ENCODE measurements at regions not wholly inside any gene's neighbourhood (a gene's known extent, or its start where the extent isn't known, plus 50 kb on each side); places are given as distances from the start of the nearest gene placed in this dataset.

DNA sequence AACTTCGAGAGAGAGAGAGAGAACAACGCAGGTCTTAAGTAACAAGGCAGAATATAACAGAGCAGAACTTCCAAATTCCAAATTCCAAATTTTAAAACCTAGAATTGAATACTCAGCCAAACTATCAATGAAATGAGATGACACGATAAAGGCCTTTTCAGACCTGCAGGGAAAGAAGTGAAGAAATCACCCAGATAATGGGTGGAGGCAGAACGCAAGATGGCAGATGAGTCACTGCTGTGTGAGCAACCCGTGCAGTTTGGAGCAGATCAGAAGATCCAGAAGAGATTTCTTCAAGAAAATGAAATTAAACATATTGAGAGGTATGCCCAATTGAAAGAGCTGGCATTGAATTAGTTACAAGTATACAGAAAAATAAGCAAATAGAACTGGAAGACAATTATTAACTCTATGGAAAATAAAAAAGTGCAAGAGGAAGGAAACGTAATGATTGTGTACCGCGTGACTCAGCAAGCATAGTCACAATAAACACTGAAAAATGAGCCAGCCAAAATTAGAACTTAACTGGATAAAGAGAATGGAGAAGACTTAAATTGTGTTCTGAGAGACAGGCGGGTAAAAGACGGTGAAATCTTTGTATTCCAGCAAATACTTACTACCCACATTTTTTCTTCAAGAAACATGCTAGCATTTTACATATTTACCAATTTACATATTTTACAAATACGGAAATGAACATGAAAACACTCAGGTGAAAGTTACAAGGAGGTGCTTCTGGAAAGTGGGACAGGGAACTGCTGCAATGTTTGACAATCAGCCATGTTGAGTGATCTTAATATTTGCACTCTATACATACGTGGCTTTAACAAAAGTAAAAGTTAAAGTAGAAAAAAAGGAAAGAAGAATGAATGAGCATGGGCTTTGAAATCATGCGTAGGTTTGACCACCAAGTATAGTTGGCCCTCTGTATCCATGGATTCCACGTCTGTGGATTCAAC is 87.9 kb upstream of the CDYL start:
- intact Hi-C loops (cut with micrococcal nuclease) (loop anchor here (2.0 to 5.0 kb wide), 4 partner anchors 37 to 371 kb away; no protein-coding TSS in a partner anchor), dilution Hi-C loops (cut with MboI; ENCODE audit: extremely low pct_ligation_motif_present, low sequenced_read_pairs) (no loop called here)
- TF ChIP-seq MYC (IDR thresholded peaks at IDR 0.05; ENCODE audit: low read depth, low read length) (no peak), POLR2AphosphoS5 (IDR thresholded peaks at IDR 0.05; ENCODE audit: insufficient read depth, low read depth, low read length) (no peak), EZH2 (IDR thresholded peaks at IDR 0.05; ENCODE audit: borderline replicate concordance, low read depth, low read length, severe bottlenecking) (no peak), GATA2 (IDR thresholded peaks at IDR 0.05; ENCODE audit: insufficient read depth, insufficient read length, low read depth, low read length) (peak; percentile 52), POLR2A (IDR thresholded peaks at IDR 0.05; ENCODE audit: low read depth, low read length) (no peak), JUN (IDR thresholded peaks at IDR 0.05; ENCODE audit: borderline replicate concordance, insufficient read depth, insufficient read length, low read depth) (peak; percentile 76), FOS (IDR thresholded peaks at IDR 0.05; ENCODE audit: borderline replicate concordance, insufficient read depth, low read length) (peak; percentile 91)
- TF ChIP-seq, protein P1, sequence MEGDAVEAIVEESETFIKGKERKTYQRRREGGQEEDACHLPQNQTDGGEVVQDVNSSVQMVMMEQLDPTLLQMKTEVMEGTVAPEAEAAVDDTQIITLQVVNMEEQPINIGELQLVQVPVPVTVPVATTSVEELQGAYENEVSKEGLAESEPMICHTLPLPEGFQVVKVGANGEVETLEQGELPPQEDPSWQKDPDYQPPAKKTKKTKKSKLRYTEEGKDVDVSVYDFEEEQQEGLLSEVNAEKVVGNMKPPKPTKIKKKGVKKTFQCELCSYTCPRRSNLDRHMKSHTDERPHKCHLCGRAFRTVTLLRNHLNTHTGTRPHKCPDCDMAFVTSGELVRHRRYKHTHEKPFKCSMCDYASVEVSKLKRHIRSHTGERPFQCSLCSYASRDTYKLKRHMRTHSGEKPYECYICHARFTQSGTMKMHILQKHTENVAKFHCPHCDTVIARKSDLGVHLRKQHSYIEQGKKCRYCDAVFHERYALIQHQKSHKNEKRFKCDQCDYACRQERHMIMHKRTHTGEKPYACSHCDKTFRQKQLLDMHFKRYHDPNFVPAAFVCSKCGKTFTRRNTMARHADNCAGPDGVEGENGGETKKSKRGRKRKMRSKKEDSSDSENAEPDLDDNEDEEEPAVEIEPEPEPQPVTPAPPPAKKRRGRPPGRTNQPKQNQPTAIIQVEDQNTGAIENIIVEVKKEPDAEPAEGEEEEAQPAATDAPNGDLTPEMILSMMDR (IDR thresholded peaks at IDR 0.05; ENCODE audit: extremely low read depth in 1 of 2, insufficient read depth in 1 of 2, low read depth in 1 of 2, low read length in 2 of 2): no peak
- TF ChIP-seq, protein P2, sequence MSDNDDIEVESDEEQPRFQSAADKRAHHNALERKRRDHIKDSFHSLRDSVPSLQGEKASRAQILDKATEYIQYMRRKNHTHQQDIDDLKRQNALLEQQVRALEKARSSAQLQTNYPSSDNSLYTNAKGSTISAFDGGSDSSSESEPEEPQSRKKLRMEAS (IDR thresholded peaks at IDR 0.05; ENCODE audit: insufficient read depth, insufficient read length): no peak
- peak overlapping the region; percentile 80 for H3K27ac ChIP-seq (ENCODE audit: insufficient read depth, low read depth, low read length)
- FAIRE-seq (peak; percentile 84), DNase-seq (ENCODE audit: low read depth, low spot score) (peak; percentile 87)
- BruUV-seq (replicated peaks): TSS peak; percentile 90
- H3K9ac ChIP-seq (replicated peaks; ENCODE audit: extremely low read depth, insufficient read depth, low read length): peak overlapping the region; percentile 33
- peaks cover 4% of the 10 kb centered on the region in 2 experiments for H3K27me3 ChIP-seq (ENCODE audit: control insufficient read depth in 2 of 2, insufficient read depth in 2 of 2, low read length in 2 of 2)
- H3K79me2 ChIP-seq (ENCODE audit: control insufficient read depth, insufficient read depth, low read length): no peaks in the 10 kb centered on the region
- H3K9me3 ChIP-seq (replicated peaks; ENCODE audit: control insufficient read depth, insufficient read depth, low read length): no peaks in the 10 kb centered on the region
- no peaks in the 10 kb centered on the region for H3K9me1 ChIP-seq (replicated peaks; ENCODE audit: control insufficient read depth, extremely low read depth, insufficient read depth, low read length)
- peak overlapping the region in 1 of 3 experiments; percentile 54 for H3K4me3 ChIP-seq (replicated peaks in 1 of 3; ENCODE audit: insufficient read depth in 1 of 3, low read depth in 1 of 3, low read length in 3 of 3)
- no peaks in the 10 kb centered on the region for H4K20me1 ChIP-seq (replicated peaks; ENCODE audit: control insufficient read depth, extremely low read depth, insufficient read depth, low read length)
- H3K36me3 ChIP-seq (ENCODE audit: control insufficient read depth in 2 of 2, extremely low read depth in 1 of 2, insufficient read depth in 2 of 2, low read length in 2 of 2): no peaks in the 10 kb centered on the region
- H3K4me2 ChIP-seq (ENCODE audit: insufficient read depth, low read length): peak overlapping the region; percentile 77
- ChIA-PET CTCF (interaction anchor here (1.2 kb wide), 1 partner anchor 19 kb away, joined by 3 read pairs; no protein-coding TSS in a partner anchor), POLR2A (no interaction called here)
- peaks cover 11% of the 10 kb centered on the region for H3K4me1 ChIP-seq (ENCODE audit: control insufficient read depth, extremely low read depth, insufficient read depth, low read length)
- peak overlapping the region; percentile 29 for H2AFZ ChIP-seq (ENCODE audit: low read depth, low read length)
